Stomach (tissue), 4 donors: ENCODE measurements at regions not wholly inside any gene's neighbourhood (a gene's known extent, or its start where the extent isn't known, plus 50 kb on each side); places are given as distances from the start of the nearest gene placed in this dataset.

ENCODE experiments used
- CTCF ChIP-seq, 7 experiments: fragments of 450-650 bp in 4 of 7; fragments of 200-600 bp in 3 of 7; sonication (generic) in 3 of 7; IDR thresholded peaks; one replicate each; pipeline ENCODE4 v1.5.1; 2016 to 2019; ENCODE audit warnings: antibody characterized with exemption in 7 of 7, control low read depth in 2 of 7, mild to moderate bottlenecking in 1 of 7
- EP300 ChIP-seq: sonication (generic); formaldehyde crosslinking; IDR thresholded peaks from one replicate; pipeline ENCODE4 v1.6.1; 2017; ENCODE audit warnings: antibody characterized with exemption
- POLR2A ChIP-seq, 4 donors: fragments of 450-650 bp; IDR thresholded peaks; one replicate each; pipeline ENCODE4 v1.6.1; 2016; ENCODE audit warnings: antibody characterized with exemption in 4 of 4, control low read depth in 2 of 4, mild to moderate bottlenecking in 1 of 4, moderate library complexity in 1 of 4
- POLR2AphosphoS5 ChIP-seq, 3 donors: sonication (generic); formaldehyde crosslinking; IDR thresholded peaks; one replicate each; pipeline ENCODE4 v1.6.1; 2016; ENCODE audit warnings: antibody characterized with exemption in 3 of 3

DNA sequence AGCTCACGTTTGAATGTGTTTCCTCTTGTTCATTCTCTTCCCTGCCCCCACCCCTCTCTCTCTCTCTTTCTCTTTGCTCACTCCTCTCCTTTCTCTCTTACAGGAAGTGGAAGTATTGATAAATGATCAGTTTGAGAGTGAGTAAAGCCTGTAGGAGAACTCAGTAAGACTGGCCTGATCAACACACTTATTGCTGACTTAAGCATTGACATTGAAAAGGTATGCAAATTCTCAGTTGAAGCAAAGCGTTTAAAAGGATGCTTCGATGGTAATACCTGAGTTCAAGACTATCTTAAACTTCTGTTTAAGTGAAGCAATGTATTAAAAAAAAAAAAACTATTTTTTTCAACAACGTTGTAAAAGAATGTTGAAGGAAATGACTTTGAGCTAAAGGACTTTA is 115.7 kb upstream of the DDX18 start:
- no peak for TF ChIP-seq CTCF (IDR thresholded peaks at IDR 0.05)
- TF ChIP-seq EP300, result no peak
- no peak for TF ChIP-seq POLR2A (IDR thresholded peaks at IDR 0.05)
- no peak for TF ChIP-seq POLR2AphosphoS5 (IDR thresholded peaks at IDR 0.05)
